Common myeloid progenitor, CD34-positive (primary cell): ENCODE measurements at regions not wholly inside any gene's neighbourhood (a gene's known extent, or its start where the extent isn't known, plus 50 kb on each side); places are given as distances from the start of the nearest gene placed in this dataset.

ENCODE experiments used
- CTCF ChIA-PET: fragments of 350-600 bp; sonication (Branson Sonifier 250); formaldehyde crosslinking; loops from one replicate; lab custom pipeline; 2021; ENCODE audit warnings: antibody characterized with exemption; lab: Charles Lee
- POLR2A ChIA-PET: fragments of 350-600 bp; sonication (Branson Sonifier 250); formaldehyde crosslinking; loops from one replicate; lab custom pipeline; 2021; ENCODE audit warnings: antibody characterized with exemption; lab: Charles Lee
- DNase-seq, 3 donors: peaks; one replicate each; pipeline versions ENCODE4 v3.0.0 to v3.0.0-alpha.2; 2013
- H3K27ac ChIP-seq, 2 experiments: 1 replicate in 1 of 2; 2 replicates in 1 of 2; pipeline ENCODE4 v1.7.0; 2013; ENCODE audit warnings: inconsistent platforms in 2 of 2, low read length in 2 of 2, mild to moderate bottlenecking in 2 of 2, low read depth in 1 of 2, moderate library complexity in 1 of 2; ENCODE audit not compliant: severe bottlenecking in 2 of 2, insufficient read depth in 1 of 2, poor library complexity in 1 of 2
- H3K27me3 ChIP-seq, 5 experiments: replicated peaks in 2 of 5; 1 replicate in 3 of 5; 2 replicates in 2 of 5; pipeline versions ENCODE4 v1.6.1 to v1.7.0; 2013; ENCODE audit warnings: low read length in 4 of 5, mild to moderate bottlenecking in 2 of 5, moderate library complexity in 2 of 5, inconsistent platforms in 1 of 5; ENCODE audit not compliant: insufficient read depth in 5 of 5, control insufficient read depth in 4 of 5
- H3K36me3 ChIP-seq, 4 experiments: 1 replicate in 2 of 4; 2 replicates in 2 of 4; pipeline versions ENCODE4 v1.6.1 to v1.7.0; 2013; ENCODE audit warnings: low read length in 3 of 4, control low read depth in 1 of 4, mild to moderate bottlenecking in 1 of 4; ENCODE audit not compliant: control insufficient read depth in 4 of 4, insufficient read depth in 4 of 4
- H3K4me1 ChIP-seq, 4 experiments: 1 replicate in 3 of 4; 2 replicates in 1 of 4; pipeline versions ENCODE4 v1.6.1 to v1.7.1; 2013; ENCODE audit warnings: low read length in 3 of 4, mild to moderate bottlenecking in 3 of 4, control low read depth in 1 of 4, inconsistent platforms in 1 of 4, moderate library complexity in 1 of 4; ENCODE audit not compliant: control insufficient read depth in 4 of 4, insufficient read depth in 4 of 4; ENCODE audit errors: control extremely low read depth in 1 of 4
- H3K4me3 ChIP-seq, 7 experiments: 1 replicate in 4 of 7; 2 replicates in 3 of 7; pipeline versions ENCODE4 v1.5.1 to v1.7.0; 2013; ENCODE audit warnings: mild to moderate bottlenecking in 7 of 7, low read length in 6 of 7, moderate library complexity in 6 of 7, inconsistent platforms in 2 of 7, low read depth in 2 of 7, control low read depth in 1 of 7; ENCODE audit not compliant: insufficient read depth in 4 of 7, control insufficient read depth in 1 of 7; ENCODE audit errors: extremely low read depth in 1 of 7
- H3K9me3 ChIP-seq, 5 experiments: 1 replicate in 4 of 5; 2 replicates in 1 of 5; pipeline versions ENCODE4 v1.6.1 to v1.7.1; 2013; ENCODE audit warnings: low read length in 4 of 5, mild to moderate bottlenecking in 2 of 5, inconsistent platforms in 1 of 5, low read depth in 1 of 5, moderate library complexity in 1 of 5; ENCODE audit not compliant: control insufficient read depth in 4 of 5, insufficient read depth in 2 of 5; ENCODE audit errors: control extremely low read depth in 1 of 5
- WGBS: methylation state at CpG from one replicate; pipeline ENCODE4 v1.1.5; 2013; ENCODE audit not compliant: insufficient coverage; 5-methylcytosine and 5-hydroxymethylcytosine counted together

DNA sequence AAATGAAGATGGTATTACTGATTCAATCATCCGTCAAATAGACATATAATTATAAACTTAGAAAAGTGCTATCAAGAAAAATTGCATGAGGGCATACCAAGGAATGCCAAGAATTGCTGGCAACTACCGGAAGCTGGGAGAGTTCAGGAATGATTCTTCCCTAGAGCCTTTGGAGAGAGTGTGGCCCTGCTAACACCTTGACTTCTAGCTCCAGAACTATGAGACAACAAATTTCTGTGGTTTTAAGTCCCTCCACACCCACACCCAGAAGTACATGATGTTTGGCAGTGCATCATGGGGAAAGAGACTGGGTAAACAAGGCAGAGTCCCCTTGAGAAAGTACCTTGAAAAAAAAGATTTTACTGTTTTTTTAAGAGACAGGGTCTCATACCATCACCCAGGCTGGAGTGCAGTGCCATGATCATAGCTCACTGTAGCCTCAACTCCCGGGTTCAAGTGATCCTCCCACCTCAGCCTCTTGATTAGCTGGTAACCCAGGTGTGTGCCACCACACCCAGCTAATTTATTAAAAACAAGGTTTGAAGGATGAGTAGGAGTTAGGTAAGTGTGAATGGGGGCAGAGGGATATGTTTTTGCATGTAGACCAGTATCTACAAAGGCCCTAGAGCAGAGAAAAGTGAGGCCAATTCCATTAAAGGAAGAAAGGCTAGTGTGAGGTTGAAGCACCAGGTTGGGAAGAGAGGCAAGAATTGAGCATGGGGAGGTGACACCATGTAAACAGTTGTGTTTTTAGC lies 53.1 kb downstream of the GSX2 start:
- WGBS: 100% methylated on average over 1 of the region's 3 CpGs
- no peak for DNase-seq
- ChIA-PET POLR2A (no interaction called here), CTCF (no interaction called here)
- no peak overlapping the region for H3K27ac ChIP-seq
- H3K36me3 ChIP-seq: no peaks in the 10 kb centered on the region
- H3K9me3 ChIP-seq: peaks cover 0 to 3% (median 0%) of the 10 kb centered on the region in 5 experiments
- H3K4me3 ChIP-seq: no peak overlapping the region
- H3K4me1 ChIP-seq: no peaks in the 10 kb centered on the region
- H3K27me3 ChIP-seq: no peaks in the 10 kb centered on the region

DNA sequence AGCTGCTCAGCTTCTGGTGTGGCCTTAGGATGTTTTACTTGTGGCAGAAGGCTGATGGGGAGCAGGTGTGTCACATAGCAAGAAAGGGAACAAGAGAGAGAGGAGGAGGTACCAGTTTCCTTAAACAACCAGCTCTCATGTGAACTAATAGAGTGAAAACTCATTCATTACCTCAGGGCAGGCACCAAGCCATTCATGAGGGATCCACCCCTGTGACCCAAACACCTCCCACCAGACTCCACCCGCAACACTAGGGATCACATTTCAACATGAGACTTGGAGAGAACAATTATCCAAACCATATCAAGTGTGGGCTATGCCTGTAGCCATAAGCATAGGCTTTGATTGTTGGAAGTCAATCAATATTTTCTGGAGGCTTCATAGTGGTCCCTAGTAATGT lies 56.0 kb downstream of the GSX2 start:
- peaks cover 0 to 6% (median 1%) of the 10 kb centered on the region in 5 experiments for H3K9me3 ChIP-seq
- H3K36me3 ChIP-seq: no peaks in the 10 kb centered on the region
- H3K4me1 ChIP-seq: no peaks in the 10 kb centered on the region
- H3K27ac ChIP-seq: no peak overlapping the region
- no peak overlapping the region for H3K4me3 ChIP-seq
- ChIA-PET POLR2A (no interaction called here), CTCF (interaction anchor here (0.8 kb wide), 1 partner anchor 8 kb away, joined by 3 read pairs; no protein-coding TSS in a partner anchor)
- DNase-seq: no peak
- H3K27me3 ChIP-seq: no peaks in the 10 kb centered on the region
- WGBS: 100% methylated on average over 1 of the region's 1 CpG

DNA sequence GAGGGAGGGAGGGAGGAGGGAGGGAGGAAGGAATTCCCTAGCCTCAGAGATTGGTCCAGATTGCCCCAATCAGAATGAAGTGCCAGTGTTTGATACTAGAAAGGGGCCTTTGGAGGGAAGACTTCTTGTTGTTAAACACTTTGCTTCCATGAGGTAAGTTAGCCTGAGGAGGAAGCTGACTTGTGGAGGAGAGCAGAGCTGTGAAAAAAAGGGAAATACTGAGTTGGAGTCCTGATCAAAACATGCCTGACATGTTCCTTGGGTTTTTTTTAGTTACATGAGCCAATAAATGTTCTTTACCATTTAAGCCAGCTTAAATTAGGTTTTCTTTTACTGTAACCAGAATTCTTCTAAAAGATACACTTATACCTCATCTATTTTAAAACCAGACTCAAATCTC lies 57.6 kb downstream of the GSX2 start:
- DNase-seq: peak in 2 of 3 donors; percentile 7 to 18
- CTCF ChIA-PET: no interaction called here
- H3K36me3 ChIP-seq: no peaks in the 10 kb centered on the region

DNA sequence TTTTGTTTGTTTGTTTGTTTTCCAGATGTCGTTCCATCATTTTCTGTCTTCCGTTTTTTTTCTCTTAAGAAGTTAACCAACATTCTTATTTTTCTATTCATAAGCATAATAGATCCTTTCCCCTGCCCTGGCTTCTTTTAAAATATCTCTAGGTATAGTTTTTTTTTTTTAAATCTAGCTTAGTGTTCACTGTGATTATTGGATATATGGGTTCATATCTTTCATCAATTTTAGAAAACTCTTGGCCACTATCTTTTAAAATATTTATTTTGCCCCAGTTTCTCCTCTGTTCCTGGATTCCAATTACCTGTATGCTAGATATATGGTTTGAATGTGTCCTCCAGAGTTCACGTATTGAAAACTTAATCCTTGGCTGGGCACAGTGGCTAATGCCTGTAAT lies 59.6 kb downstream of the GSX2 start:
- Histone ChIP-seq H3K4me3 (no peak overlapping the region), H3K27me3 (no peaks in the 10 kb centered on the region), H3K4me1 (no peaks in the 10 kb centered on the region), H3K27ac (no peak overlapping the region), H3K36me3 (no peaks in the 10 kb centered on the region), H3K9me3 (peaks cover 0 to 7% (median 1%) of the 10 kb centered on the region in 5 experiments)
- WGBS: no CpG with 5 or more reads among the region's 3 CpGs
- DNase-seq: no peak
- CTCF ChIA-PET: no interaction called here
- POLR2A ChIA-PET: no interaction called here

More for the DNA sequence above, 57.6 kb downstream of the GSX2 start:
- H3K9me3 ChIP-seq: peaks cover 0 to 7% (median 1%) of the 10 kb centered on the region in 5 experiments
- no peaks in the 10 kb centered on the region for H3K4me1 ChIP-seq
- POLR2A ChIA-PET: no interaction called here
- no peak overlapping the region for H3K27ac ChIP-seq
- no peak overlapping the region for H3K4me3 ChIP-seq
- no peaks in the 10 kb centered on the region for H3K27me3 ChIP-seq

DNA sequence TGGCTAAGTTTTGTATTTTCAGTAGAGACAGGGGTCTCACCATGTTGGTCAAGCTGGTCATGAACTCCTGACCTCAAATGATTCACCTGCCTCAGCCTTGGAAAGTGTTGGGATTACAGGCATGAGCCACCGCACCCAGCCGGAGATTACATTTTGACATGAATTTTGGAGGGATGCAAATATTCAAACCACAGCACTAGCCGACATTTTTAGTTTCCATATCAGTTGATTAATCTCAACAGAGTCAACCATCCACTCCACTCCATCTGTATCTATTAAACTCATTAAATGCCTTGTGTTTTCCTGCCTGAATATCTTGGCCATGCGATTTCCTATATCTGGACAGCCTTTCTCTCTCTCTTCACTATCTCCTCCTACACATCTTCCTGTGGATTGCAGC lies 64.1 kb upstream of the PDGFRA start:
- H3K27ac ChIP-seq: no peak overlapping the region
- WGBS: 70% methylated on average over 2 of the region's 4 CpGs
- CTCF ChIA-PET: no interaction called here
- no peaks in the 10 kb centered on the region for H3K27me3 ChIP-seq
- H3K36me3 ChIP-seq: no peaks in the 10 kb centered on the region
- DNase-seq: no peak
- H3K9me3 ChIP-seq: peaks cover 0 to 2% (median 1%) of the 10 kb centered on the region in 5 experiments
- no peaks in the 10 kb centered on the region for H3K4me1 ChIP-seq
- H3K4me3 ChIP-seq: no peak overlapping the region
- POLR2A ChIA-PET: no interaction called here

DNA sequence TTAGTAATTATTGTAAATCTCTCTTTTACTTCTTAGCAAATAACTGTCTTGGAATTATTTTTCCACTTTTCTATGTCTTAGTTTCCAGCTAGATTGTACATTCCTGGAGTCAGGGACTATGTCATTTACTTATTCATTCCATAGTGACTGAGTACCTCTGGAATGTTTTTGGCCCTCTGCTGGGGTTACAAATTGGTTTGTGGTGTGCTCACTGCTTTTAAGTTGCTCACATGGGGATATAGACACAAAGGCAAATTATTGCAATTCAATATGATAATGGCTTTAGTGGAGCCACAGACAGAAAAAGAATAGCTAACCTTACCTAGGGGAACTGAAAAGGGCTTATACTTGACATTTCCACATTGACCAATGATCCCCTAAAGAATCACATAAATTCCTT lies 63.7 kb upstream of the PDGFRA start:
- H3K4me3 ChIP-seq: no peak overlapping the region
- DNase-seq: no peak
- ChIA-PET CTCF (no interaction called here), POLR2A (no interaction called here)
- H3K9me3 ChIP-seq: peaks cover 0 to 2% (median 0%) of the 10 kb centered on the region in 5 experiments
- H3K4me1 ChIP-seq: peaks cover 0 to 2% (median 0%) of the 10 kb centered on the region in 4 experiments
- H3K36me3 ChIP-seq: no peaks in the 10 kb centered on the region
- no peaks in the 10 kb centered on the region for H3K27me3 ChIP-seq
- no peak overlapping the region for H3K27ac ChIP-seq

DNA sequence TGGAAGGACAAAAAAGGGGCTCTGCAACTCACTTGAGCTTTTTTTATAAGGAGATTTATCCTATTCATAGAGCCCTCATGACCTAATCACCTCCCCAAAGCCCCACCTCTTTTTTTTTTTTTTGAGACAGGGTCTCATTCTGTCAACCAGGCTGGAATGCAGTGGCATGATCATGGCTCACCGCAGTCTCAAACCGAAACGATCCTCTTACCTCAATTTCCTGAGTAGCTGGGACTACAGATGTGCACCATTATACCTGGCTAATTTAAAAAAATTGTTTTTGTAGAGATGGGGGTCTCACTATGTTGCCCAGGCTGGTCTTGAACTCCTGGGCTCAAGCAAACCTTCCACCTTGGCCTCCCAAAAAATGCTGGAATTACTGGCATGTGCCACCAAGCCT lies 61.6 kb upstream of the PDGFRA start:
- Histone ChIP-seq H3K4me1 (peaks cover 0 to 7% (median 3%) of the 10 kb centered on the region in 4 experiments), H3K4me3 (no peak overlapping the region), H3K27me3 (no peaks in the 10 kb centered on the region), H3K27ac (no peak overlapping the region), H3K9me3 (no peaks in the 10 kb centered on the region), H3K36me3 (no peaks in the 10 kb centered on the region)
- ChIA-PET POLR2A (no interaction called here), CTCF (interaction anchor here (0.6 kb wide), 1 partner anchor 434 kb away, joined by 3 read pairs; no protein-coding TSS in a partner anchor)
- WGBS: no CpG with 5 or more reads among the region's 3 CpGs
- no peak for DNase-seq
